ENCODE measurements at regions not wholly inside any gene's neighbourhood (a gene's known extent, or its start where the extent isn't known, plus 50 kb on each side); places are given as distances from the start of the nearest gene placed in this dataset.

- Histone ChIP-seq H3K4me1 (ENCODE audit: insufficient read depth, low read length) (no peaks in the 10 kb centered on the region), H3K27me3 (ENCODE audit: insufficient read depth, low read length) (no peaks in the 10 kb centered on the region), H3K4me3 (ENCODE audit: insufficient read depth, low read length) (no peak overlapping the region), H2AFZ (ENCODE audit: low read length) (no peak overlapping the region), H3K27ac (ENCODE audit: low read depth, low read length) (no peak overlapping the region), H3K9me3 (ENCODE audit: low read depth, low read length) (no peaks in the 10 kb centered on the region), H3K4me2 (ENCODE audit: insufficient read depth, low read length) (no peak overlapping the region), H3K36me3 (ENCODE audit: insufficient read depth, low read length) (no peaks in the 10 kb centered on the region), H4K20me1 (ENCODE audit: insufficient read depth, low read length) (no peaks in the 10 kb centered on the region), H3K79me2 (ENCODE audit: insufficient read depth, low read length) (no peaks in the 10 kb centered on the region)
- TF ChIP-seq CTCF (IDR thresholded peaks at IDR 0.05; ENCODE audit: extremely low read depth, low read depth, low read length): no peak
- no peak for DNase-seq (ENCODE audit: insufficient read length, low spot score, missing footprints)
Measured at GRCh38 chr5:167217097-167217743, 1074.2 kb upstream of the WWC1 start.

GRCh38 chr5:167219298-167219697, 1072.1 kb upstream of the WWC1 start:
- no peak for TF ChIP-seq CTCF (IDR thresholded peaks at IDR 0.05; ENCODE audit: extremely low read depth, low read depth, low read length)
- Histone ChIP-seq H3K4me2 (ENCODE audit: insufficient read depth, low read length) (no peak overlapping the region), H3K27ac (ENCODE audit: low read depth, low read length) (no peak overlapping the region), H2AFZ (ENCODE audit: low read length) (no peak overlapping the region), H3K9me3 (ENCODE audit: low read depth, low read length) (no peaks in the 10 kb centered on the region), H3K36me3 (ENCODE audit: insufficient read depth, low read length) (no peaks in the 10 kb centered on the region), H4K20me1 (ENCODE audit: insufficient read depth, low read length) (no peaks in the 10 kb centered on the region), H3K79me2 (ENCODE audit: insufficient read depth, low read length) (no peaks in the 10 kb centered on the region), H3K4me3 (ENCODE audit: insufficient read depth, low read length) (no peak overlapping the region), H3K27me3 (ENCODE audit: insufficient read depth, low read length) (no peaks in the 10 kb centered on the region), H3K4me1 (ENCODE audit: insufficient read depth, low read length) (no peaks in the 10 kb centered on the region)
- no peak for DNase-seq (ENCODE audit: insufficient read length, low spot score, missing footprints)

- Histone ChIP-seq H3K27ac (ENCODE audit: low read depth, low read length) (no peak overlapping the region), H3K79me2 (ENCODE audit: insufficient read depth, low read length) (no peaks in the 10 kb centered on the region), H3K9me3 (ENCODE audit: low read depth, low read length) (no peaks in the 10 kb centered on the region), H3K4me1 (ENCODE audit: insufficient read depth, low read length) (no peaks in the 10 kb centered on the region), H2AFZ (ENCODE audit: low read length) (no peak overlapping the region), H3K36me3 (ENCODE audit: insufficient read depth, low read length) (no peaks in the 10 kb centered on the region), H3K27me3 (ENCODE audit: insufficient read depth, low read length) (no peaks in the 10 kb centered on the region), H3K4me3 (ENCODE audit: insufficient read depth, low read length) (no peak overlapping the region), H4K20me1 (ENCODE audit: insufficient read depth, low read length) (no peaks in the 10 kb centered on the region), H3K4me2 (ENCODE audit: insufficient read depth, low read length) (no peak overlapping the region)
- no peak for TF ChIP-seq CTCF (IDR thresholded peaks at IDR 0.05; ENCODE audit: extremely low read depth, low read depth, low read length)
- no peak for DNase-seq (ENCODE audit: insufficient read length, low spot score, missing footprints)
Measured at GRCh38 chr5:167226386-167226785, 1065.1 kb upstream of the WWC1 start.

GRCh38 chr5:167228134-167228533, 1063.3 kb upstream of the WWC1 start:
- H2AFZ ChIP-seq (ENCODE audit: low read length): no peak overlapping the region
- no peak for TF ChIP-seq CTCF (IDR thresholded peaks at IDR 0.05; ENCODE audit: extremely low read depth, low read depth, low read length)
- no peak for DNase-seq (ENCODE audit: insufficient read length, low spot score, missing footprints)
- H3K4me2 ChIP-seq (ENCODE audit: insufficient read depth, low read length): no peak overlapping the region
- H3K9me3 ChIP-seq (ENCODE audit: low read depth, low read length): no peaks in the 10 kb centered on the region
- H3K27me3 ChIP-seq (ENCODE audit: insufficient read depth, low read length): no peaks in the 10 kb centered on the region
- no peaks in the 10 kb centered on the region for H3K79me2 ChIP-seq (ENCODE audit: insufficient read depth, low read length)
- peaks cover 6% of the 10 kb centered on the region for H3K4me1 ChIP-seq (ENCODE audit: insufficient read depth, low read length)
- no peak overlapping the region for H3K27ac ChIP-seq (ENCODE audit: low read depth, low read length)
- no peak overlapping the region for H3K4me3 ChIP-seq (ENCODE audit: insufficient read depth, low read length)
- no peaks in the 10 kb centered on the region for H4K20me1 ChIP-seq (ENCODE audit: insufficient read depth, low read length)
- H3K36me3 ChIP-seq (ENCODE audit: insufficient read depth, low read length): no peaks in the 10 kb centered on the region
